Mucosa of gallbladder (tissue), 1 donor: ENCODE measurements at regions not wholly inside any gene's neighbourhood (a gene's known extent, or its start where the extent isn't known, plus 50 kb on each side); places are given as distances from the start of the nearest gene placed in this dataset.

Experiments used
- DNase-seq: peaks from one replicate; pipeline ENCODE4 v3.0.0-alpha.2; 2020; ENCODE audit warnings: low spot score
- donor health status: DM: no; HTN: no; CAD: no.

DNA sequence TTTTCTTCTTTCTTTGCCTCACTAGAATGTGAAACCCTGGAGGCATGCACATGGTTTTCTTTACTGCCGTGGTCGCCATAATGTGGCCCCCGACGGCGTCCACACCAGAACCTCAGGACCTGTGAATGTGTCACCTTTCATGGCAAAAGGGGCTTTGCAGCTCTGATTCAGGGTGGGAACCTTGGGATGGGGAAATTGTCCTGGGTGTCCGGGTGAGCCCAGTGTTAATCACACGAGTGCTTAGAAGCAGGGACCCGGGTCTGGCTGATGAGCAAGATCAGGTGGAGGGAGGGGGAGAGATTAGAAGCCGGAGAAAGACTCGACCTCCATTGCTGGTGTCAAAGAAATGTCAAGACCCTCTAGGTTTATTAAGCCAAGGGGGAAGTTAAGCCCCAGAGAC, 74.7 kb upstream of the SHISAL1 start:
- no peak for DNase-seq

DNA sequence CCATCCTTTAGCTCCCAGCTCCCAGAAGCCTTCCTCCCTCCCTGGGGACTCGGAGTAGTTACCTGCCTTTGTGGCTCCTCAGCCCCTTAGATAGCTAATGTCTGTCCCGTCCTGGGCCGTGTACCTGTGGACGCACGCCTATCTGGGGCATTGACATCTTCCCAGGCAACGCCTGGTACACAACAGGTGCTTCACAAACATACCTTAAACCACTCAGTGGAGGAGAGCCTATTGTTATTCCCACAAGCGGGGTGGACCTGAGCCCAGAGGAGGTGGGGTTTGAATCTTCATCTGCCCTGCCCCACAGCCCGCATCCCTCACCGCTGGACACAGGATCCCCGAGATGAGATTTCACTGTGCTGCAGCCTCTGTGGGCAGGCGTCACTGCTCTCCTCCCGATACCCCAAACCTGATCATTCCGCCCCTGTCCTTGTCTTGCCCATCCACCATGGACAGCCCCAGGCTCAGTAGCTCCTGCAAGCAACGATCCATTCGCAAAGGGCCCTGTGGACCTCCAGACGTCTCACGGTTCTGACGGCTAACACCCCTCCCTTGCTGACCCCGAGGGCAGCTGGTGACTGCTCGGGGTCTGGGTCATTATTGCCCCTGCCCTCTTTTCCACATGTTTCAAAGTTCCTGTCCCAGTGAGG, 73.8 kb upstream of the SHISAL1 start:
- DNase-seq, result no peak

DNA sequence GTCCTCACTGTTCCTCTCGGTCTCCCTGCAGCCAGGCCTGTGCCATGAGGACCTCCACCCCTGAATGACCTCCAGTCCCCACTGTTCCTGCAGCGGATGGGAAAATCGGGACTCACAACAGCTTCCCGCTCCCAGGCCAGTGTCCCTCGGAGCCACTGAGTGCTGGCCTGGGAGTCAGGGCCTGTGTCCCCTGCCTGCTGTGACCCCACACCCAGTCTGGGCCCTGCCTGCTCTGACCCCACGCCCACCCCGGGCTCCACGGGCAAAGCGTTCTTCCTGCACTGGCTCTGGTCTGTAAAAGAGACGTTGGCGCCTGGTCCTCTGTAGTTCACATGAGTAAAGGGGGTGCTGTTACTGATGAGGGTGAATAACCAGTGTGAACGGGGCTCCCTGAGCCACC, 73.0 kb upstream of the SHISAL1 start:
- no peak for DNase-seq

DNA sequence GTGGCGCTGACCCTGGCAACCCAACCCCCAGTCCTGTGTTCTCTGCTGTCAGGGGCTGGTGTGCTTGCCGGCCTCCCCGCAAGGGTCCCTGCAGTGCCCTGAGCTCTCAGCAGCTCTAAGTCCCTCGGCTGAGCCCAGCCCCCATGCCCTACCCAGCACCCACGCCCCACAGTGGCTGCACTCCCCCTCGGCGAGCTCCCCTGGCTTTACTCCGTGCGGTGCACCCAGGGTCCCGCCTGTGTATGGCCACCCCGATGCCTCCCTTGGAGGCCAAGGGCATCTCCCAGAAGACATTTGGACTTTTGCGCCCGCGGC, 72.5 kb upstream of the SHISAL1 start:
- DNase-seq, result no peak

DNA sequence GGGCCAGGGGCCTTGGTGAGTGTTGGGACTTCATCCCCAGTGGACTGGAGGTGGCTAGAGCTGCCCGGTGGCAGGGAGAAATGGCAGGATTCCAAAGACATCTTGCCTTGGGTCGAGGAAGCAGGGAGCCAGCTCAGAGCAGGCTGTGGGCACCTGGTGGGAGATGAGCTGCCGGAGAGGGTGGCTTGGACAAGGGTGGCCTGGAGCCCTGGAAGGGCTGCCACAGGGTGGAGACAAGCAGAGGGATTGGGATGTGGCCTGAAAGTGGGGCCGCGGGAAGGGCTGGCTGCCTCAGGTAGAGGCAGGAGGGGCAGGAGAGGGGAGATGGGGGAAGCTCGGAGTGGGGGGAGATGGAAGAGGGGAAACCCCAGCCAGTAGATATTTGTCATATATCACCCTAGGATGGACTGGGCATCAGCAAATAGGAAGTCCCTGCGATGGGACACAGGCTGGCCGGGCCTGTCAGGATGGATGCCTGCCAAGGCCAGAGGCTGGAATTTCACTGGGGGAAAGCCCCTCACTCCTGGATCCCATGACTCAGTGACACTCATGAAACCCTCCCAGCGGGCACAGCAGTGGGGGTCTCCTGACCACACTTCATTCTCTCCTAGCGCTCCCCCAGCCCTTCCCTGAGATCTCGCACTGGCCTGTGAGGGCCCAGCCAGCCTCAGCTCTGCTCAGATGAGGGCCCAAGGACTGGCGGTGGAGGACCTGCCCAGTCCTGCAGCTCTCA, 72.0 kb upstream of the SHISAL1 start:
- no peak for DNase-seq

DNA sequence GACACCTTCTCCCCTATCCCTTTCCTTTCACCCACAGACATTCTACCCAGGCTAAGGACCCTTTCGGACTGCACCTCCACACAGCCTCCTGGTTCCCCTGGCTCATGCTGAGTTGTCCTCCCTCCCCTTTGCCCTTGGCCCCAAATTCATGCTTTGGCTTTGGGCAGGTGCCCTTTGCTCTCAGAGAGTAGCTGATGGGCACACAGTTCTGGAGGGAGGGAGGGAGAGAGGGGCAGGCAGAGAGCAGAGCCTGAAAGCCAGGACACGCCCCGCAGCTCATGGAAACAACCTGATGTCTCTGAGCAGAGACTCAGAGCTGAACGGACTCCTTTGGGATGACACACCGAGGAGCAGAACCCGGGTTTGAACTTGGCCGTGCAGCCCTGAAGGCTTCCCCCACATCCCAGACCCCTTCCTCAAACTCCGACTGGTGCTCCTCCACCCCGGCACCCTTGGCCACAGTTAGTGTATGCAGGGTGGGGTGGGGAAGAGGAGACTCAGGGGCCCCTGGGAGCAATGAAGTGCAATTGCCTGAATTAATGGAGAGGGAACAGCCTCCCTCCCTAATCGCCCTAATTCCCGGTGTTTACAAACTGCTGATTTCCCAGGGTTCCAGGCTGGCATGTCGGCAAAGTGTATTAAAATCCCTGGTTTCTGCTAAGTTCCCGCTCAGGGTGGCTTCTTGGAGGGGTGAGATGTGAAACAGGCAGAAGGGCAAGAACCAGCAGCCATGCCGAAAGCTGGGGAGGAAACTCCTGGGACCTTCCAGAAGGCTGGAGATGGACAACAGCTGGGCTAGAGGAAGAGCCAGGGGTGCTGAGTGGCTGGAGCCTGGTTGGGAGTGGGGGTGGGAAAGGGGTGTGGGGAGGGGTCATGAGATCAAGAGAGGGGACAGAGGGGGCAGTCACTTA, 71.2 kb upstream of the SHISAL1 start:
- no peak for DNase-seq

DNA sequence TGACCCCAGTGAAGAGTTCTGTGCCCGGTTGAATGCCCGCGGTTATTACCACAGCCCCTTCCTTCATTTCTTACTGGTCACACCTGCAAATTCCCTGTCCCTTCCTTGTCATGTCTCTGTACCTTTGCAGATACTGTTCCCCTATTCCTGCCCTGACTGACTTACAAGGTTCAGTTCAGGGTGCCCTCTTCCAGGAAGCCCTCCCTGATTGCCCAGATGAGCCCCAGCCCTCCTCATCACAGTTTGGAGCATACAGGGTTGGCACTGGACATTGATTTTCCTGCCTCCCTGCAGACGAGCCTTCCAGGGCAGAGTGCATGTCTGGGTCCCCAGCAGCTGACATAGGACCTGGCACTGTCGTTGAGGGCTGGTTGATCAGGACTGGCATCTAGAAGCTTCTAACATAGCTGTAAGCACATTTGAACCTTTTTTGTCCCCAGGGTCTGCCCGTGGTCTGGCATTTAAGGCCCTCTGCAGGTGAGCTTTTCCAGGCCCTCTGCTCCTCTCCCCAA, 70.4 kb upstream of the SHISAL1 start:
- DNase-seq, result no peak

DNA sequence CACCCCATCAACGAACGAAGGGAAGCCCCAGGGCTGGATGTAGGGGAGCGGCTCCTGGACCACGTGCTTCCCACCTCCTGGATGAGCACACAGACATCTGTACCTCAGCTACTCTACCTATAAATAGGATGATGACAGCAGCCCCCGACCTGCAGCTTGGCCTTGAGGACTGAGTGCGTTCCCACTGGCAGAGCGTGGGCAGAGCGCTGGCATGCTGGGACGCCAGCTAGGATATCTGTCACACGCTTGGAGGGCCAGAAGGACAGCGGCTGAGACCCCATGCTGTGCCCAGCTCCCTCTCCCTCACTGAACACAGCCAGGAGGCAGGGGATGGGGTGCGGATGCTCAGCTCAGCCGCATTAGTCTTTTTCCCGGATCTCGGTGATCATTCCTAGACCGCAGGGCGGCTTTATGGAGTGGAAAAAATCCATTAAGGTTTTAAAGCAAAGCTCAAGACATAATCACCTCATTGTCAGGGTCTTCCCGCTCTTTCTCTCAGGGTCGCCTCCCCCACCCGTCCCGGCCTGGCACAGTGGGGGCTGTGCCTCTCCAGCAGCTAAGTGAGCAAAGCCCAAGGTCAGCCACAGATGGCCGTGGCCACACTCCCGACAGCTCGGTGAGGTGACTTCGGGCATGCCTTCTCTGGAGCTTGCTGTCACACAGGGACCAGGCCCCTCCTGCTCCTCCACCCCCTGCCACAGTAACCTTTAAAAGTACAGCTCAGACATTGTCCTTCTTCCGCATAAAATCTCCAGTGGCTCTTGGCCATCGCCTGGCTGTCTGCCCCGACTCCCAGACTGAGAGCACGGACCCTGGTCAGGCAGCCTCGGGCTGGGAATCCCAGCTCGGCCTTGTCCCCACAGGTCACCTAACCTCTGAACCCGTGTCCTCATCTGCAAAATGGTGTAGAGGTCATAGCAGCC, 69.6 kb upstream of the SHISAL1 start:
- DNase-seq, result no peak

DNA sequence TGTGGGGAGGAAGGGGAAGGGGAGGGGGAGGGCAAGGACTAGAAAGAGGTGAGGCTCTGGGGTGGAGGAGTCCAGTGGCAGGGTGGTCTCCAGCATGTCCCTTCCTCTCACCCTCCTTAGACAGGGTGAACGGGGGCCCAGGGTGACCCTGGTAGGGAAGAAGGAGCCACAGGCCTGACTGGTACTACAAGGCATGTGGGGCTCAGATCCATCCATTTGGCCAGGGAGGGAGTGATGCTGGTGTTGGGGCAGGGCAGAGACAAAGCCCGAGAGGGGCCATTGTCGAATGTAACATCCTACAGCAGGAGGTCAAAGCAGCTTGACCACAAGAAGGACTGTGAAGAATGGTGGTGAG, 69.0 kb upstream of the SHISAL1 start:
- DNase-seq, result no peak

DNA sequence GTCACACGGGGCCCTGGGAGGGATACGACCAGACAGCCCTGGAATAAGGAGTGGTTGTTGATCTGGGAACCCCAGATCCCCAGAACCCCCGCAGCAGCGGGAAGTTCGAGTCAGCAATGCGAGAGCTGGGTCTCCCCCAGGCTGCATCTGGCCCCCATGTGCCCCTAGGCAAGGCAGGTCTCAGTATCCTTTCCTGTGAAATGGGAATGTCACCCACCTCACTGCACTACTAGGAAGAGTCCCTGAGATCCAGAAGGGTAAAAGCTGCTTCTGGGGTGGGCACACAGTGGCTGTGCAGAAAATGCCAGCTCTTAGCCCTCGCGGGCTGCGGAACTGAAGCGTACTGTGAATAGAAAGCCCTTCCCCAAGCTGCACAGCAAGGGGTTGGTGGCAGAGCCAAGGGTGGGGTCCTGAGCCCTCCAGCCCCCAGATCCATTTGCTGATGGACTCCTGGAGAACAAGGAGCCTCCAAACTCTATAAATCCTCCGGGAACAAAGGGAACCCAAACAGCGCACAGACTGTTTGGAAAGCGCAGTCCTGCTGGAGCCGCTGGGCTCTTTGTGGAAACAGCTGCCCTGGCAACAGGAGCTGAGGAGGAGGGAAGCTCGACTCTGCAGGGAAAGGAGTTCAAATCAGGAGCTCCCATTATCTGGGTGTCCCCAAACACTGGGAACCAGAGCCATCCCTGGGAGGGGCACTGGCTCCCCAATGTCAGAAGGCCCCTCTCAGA, 68.2 kb upstream of the SHISAL1 start:
- DNase-seq, result no peak

DNA sequence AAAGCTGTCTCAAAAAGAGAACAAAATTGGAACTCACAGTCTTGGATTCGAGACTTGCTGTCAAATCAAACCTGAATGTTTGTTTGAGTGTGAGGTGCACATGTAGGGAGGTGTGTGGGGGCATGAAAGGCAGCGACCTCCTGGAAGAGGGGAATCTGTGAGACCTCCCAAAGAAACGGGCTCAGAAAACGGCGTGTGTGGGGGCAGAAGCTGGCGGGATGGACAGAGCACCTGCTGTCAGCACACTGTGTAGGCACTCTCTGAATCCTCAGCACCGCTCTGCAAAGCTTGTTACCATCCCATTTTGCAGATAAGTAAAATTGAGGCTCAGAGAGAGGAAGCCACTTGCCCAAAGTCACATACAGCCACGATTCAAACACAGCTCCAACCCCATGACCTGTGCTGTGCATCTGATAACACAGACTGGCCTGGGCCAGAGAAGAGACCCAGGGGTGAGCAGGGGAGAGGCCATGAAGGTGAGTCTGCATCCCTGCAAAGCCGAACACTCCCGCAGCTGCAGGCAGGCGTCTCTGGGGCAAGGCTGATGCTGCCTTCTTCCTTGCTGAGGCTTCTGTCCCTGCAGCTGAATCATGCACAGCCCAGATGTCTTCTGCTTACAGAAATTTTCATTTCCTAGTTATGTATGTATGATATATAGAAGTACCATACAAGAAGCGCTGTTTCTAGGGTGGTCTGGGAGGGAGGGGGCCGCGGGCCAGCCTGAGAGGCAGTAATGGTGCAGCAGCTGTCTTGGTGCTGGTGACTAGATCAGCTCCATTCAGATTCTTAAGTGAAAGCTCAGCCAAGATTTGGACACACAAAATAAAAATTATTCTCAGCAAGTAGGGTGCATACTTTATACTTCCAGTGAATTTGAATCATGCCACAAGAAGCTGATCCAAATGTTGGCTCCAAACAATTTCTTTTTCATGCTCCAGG, 67.3 kb upstream of the SHISAL1 start:
- DNase-seq, result no peak

DNA sequence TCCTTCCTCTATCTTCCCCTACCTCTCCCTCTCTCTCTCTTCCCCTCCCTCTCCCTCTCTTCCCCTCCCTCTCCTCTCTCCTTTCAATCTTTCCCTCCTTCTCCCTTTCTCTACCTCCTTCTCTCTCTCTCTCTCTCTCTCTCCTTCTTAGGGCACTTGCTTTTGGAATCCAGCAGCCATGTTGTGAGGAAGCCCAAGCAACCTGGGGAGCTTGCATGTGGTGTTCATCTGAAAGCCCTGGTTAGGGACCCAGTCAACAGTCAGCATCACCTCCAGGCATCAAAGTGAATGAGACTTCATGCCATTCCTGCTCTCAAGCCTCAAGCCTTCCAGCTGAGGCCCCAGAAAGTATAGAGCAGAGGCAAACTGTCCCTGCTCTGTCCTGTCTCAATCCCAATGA, 65.6 kb upstream of the SHISAL1 start:
- DNase-seq, result no peak

DNA sequence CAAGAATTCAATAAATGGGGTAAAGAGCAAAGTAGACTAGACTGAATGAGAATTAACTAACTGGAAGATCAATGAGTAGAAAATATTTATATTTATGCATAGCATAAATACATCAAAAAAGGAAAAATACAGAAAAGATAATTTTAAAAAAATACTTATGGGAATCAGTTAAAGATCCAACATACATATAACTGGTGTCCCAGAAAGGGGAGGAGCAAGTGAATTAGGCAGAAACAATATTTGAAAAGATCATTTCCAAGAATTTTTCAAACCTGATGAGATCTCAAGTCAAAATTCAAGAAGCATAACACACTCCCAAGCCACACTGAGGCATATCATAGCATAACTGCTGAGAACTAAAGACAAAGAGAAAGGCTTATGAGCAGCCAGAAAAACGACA, 62.7 kb upstream of the SHISAL1 start:
- no peak for DNase-seq

DNA sequence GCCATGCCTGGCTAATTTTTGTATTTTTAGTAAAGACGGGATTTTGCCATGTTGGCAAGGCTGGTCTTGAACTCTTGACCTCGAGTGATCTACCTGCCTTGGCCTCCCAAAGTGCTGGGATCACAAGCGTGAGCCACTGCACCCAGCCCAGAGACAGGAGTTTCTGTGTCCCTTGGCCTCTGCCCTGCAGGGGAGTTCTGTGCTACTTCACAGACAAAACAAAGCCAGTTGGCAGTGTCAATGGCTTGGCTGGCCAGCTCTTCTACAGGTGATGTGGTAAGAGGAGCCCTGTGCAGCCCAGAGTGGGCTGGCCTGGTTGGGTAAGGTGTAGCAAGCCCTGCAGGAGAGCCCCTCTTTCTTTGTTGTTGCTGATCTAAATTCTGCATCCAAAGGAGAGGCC, 60.5 kb upstream of the SHISAL1 start:
- no peak for DNase-seq

DNA sequence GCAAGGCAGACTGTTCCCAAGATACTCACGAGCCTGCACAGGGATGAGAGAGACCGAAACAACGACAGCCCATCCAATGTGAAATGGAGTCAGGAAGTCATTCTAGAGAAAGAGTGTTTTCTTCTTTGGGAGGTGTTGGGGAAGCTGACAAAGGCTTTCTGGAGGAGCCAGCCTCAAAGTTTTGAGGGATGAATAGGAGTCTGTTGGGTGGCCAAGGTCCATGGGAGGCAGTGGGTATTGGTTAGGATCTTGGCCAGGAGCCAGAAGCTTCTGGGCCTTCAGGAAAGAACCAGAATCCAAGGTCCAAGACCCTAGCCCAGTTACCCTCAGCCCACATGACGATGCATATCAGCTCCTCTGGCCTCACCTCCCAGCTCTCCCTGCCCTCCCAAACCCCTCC, 59.9 kb upstream of the SHISAL1 start:
- no peak for DNase-seq

DNA sequence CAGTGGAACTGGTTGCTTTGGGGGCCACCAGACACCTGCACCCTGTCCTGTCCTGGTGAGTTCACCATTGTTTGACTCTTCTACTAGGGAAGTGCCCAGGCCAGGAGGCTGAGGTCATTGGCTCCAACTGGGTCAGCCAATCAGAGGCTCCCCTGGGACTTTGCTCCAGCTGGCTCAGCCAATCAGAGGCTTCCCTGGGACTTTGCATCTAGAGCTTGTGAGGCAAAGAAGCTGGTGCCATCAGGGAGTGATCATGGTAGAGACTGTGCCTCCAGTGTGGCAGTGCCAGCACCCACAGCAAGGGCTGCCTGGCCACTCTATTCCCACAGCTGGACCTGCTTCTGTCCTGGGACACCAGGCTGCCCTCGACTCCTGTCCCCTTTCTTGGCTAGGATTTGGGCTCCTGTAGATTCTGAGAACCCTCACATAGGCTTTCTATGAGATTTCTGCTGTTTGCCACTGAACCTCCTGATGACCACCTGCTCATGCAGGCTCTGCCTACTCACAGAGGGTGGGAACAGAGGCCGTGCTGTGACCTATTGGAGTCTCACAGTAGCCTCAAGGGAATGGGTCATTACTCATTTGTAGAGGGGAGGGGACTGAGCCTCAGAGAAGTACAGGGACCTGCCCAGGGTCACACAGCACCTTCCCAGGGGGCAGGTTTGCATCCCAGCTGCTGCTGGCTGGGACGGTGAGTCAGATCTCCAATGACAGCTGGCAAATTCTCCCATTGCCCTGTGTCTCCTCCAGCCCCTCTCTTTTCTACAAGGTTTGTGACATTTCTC, 59.2 kb upstream of the SHISAL1 start:
- DNase-seq, result no peak

DNA sequence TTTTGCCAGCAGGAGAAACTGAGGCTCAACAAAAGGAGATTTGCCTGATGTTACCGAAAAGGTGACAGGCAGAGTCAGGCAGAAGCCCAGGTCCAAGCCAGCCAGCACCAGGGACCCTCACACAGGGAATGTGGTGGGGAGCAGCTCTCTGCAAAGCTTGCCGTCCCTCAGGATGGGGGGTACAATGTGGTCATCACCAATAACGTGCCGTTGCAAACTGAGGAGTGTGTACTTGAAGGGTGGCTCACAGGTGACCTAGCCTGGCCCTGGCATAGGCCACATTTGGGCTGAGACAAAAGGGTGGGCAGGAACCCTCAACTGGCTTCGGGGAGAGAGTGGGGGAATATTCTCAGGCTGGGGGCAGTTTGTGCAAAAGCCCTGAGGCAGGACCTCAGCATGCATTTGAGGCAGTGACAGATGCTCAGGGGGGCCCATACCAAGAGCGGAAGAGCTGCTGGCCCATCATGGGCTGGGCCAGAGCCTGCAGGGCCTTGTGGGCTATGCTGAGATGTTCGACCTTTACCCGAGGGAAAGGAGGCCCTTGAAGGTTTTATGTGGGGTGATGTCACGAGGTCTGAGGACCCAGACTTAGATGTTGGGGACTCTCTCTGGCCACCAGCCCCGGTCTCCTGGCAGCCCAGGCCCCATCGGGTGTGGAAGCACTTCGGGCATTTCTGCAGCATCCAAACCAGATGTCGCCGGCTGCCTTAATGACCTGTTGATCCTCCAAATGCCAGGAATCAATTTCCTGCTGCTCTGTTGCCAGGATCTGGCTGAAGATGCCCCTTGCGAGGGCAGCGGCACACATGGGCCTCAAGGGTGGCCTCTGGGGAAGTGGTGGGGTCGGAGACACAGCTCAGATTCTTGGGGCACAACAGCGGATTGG, 57.4 kb upstream of the SHISAL1 start:
- no peak for DNase-seq

DNA sequence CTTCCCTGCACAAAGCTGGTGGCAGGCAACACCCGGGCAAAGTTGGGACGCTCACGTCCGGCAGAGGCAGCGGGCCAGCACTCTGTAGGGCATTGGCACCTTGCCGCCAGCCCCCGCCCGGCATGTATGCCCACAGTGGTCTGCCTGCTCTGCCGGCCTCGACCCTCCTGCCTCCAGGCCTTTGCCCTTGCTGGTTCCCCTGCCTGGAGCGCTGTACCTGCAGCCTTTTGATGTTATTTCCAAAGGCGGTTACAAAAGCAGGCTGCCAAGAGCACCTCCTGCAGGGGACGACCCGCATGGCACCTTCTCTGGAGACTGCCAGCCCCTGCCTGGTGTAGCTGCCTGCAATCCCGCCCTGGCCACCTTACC, 56.5 kb upstream of the SHISAL1 start:
- DNase-seq, result no peak
